D721Med (cell line): ENCODE measurements at regions not wholly inside any gene's neighbourhood (a gene's known extent, or its start where the extent isn't known, plus 50 kb on each side); places are given as distances from the start of the nearest gene placed in this dataset.

Experiments
- DNase-seq: peaks from one replicate; pipeline ENCODE4 v3.0.0; 2011; ENCODE audit warnings: low spot score; ENCODE audit not compliant: insufficient read length
- FAIRE-seq: peaks from 2 replicates; lab custom pipeline; 2011; peaks lifted over from hg19 to GRCh38; lab: Jason Lieb, UNC
- CTCF ChIP-seq: IDR thresholded peaks from 2 replicates; pipeline ENCODE4 v1.5.1; 2012; ENCODE audit warnings: mild to moderate bottlenecking, control low read depth; ENCODE audit not compliant: insufficient read depth; ENCODE audit errors: missing control alignments

DNA sequence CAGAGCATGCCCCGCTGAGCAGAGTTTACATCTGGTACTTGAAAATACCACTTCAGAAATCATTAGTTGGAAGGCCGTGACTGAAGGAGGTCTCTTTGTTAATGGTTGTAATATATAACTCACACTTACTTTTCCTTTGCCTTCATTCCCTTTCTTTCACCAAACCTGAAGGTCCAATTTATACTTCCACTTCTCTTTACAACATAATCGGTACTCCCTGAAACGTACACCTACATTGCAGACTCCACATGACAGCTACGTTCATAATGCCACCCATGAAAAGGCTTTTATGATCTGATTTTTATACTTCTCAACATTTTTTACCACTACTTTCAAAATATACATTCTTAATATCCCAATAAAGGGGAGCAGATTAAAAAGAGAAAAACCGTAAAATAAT lies 298.7 kb downstream of the C4orf33 start:
- no peak for FAIRE-seq
- no peak for DNase-seq
- no peak for TF ChIP-seq CTCF

GRCh38 chr4:129403848-129404247 lies 307.9 kb downstream of the C4orf33 start:
- no peak for TF ChIP-seq CTCF
- no peak for DNase-seq
- FAIRE-seq, result no peak

- FAIRE-seq (no peak), DNase-seq (no peak)
- TF ChIP-seq CTCF, result no peak
Observed at GRCh38 chr4:129410115-129410514, 314.2 kb downstream of the C4orf33 start.

- DNase-seq (no peak), FAIRE-seq (no peak)
- no peak for TF ChIP-seq CTCF
Observed at GRCh38 chr4:129415004-129415403, 319.1 kb downstream of the C4orf33 start.

DNA sequence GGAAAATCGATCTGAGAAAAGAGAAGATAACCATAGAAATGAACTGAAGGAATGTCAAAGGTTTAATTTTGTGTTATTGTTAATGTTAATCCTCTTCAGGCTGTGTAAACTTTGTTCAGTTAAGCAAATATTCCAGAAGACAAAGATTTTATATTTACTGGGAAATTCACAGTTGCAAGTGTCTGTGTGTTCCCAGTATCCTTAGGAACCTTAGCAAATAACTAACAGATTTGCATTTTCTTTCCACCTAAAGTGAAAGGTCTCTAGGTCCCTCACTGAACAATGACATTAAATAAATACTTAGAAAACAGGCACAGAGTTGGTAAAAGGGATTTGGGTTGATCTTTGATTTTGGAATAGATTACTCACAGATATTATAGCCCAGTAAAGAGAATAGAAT lies 324.7 kb downstream of the C4orf33 start:
- FAIRE-seq, result no peak
- no peak for TF ChIP-seq CTCF
- no peak for DNase-seq

GRCh38 chr4:129422277-129422676 lies 326.3 kb downstream of the C4orf33 start:
- no peak for FAIRE-seq
- DNase-seq, result no peak
- no peak for TF ChIP-seq CTCF

DNA sequence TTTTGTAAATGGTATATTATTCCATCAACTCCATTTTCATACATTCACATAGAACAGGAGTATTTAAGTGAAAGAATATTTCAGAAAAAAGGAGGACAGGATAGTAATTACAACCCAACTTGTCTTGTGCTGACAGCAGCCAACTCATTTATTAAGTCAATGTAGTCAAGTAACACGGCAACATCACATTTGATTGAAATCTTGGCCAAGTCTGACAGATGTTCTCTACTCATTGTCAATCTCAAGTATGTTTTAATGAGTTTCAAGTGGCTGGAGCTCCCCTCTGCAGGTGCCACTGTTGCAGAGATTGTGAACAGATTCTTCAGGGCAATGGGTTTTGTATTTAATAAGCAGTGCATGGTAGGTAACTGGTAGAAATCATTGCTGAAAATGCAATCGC lies 332.5 kb downstream of the C4orf33 start:
- no peak for TF ChIP-seq CTCF
- FAIRE-seq (peak; percentile 80), DNase-seq (no peak)
